ENCODE measurements at regions not wholly inside any gene's neighbourhood (a gene's known extent, or its start where the extent isn't known, plus 50 kb on each side); places are given as distances from the start of the nearest gene placed in this dataset.

GRCh38 chrX:122788216-122788615, 395.9 kb upstream of the GRIA3 start:
- no peaks in the 10 kb centered on the region for H3K79me2 ChIP-seq (ENCODE audit: insufficient read depth, low read length)
- H2AFZ ChIP-seq (ENCODE audit: low read length) = no peak overlapping the region
- H3K4me2 ChIP-seq (ENCODE audit: insufficient read depth, low read length) = no peak overlapping the region
- TF ChIP-seq, protein P1, sequence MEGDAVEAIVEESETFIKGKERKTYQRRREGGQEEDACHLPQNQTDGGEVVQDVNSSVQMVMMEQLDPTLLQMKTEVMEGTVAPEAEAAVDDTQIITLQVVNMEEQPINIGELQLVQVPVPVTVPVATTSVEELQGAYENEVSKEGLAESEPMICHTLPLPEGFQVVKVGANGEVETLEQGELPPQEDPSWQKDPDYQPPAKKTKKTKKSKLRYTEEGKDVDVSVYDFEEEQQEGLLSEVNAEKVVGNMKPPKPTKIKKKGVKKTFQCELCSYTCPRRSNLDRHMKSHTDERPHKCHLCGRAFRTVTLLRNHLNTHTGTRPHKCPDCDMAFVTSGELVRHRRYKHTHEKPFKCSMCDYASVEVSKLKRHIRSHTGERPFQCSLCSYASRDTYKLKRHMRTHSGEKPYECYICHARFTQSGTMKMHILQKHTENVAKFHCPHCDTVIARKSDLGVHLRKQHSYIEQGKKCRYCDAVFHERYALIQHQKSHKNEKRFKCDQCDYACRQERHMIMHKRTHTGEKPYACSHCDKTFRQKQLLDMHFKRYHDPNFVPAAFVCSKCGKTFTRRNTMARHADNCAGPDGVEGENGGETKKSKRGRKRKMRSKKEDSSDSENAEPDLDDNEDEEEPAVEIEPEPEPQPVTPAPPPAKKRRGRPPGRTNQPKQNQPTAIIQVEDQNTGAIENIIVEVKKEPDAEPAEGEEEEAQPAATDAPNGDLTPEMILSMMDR (IDR thresholded peaks at IDR 0.05; ENCODE audit: extremely low read depth, low read depth, low read length) = no peak
- H3K27me3 ChIP-seq (ENCODE audit: insufficient read depth, low read length) = no peaks in the 10 kb centered on the region
- no peaks in the 10 kb centered on the region for H3K36me3 ChIP-seq (ENCODE audit: insufficient read depth, low read length)
- no peak for DNase-seq (ENCODE audit: insufficient read length, low spot score, missing footprints)
- H3K4me3 ChIP-seq (ENCODE audit: insufficient read depth, low read length) = no peak overlapping the region
- no peaks in the 10 kb centered on the region for H3K9me3 ChIP-seq (ENCODE audit: low read depth, low read length)
- H4K20me1 ChIP-seq (ENCODE audit: insufficient read depth, low read length) = no peaks in the 10 kb centered on the region
- H3K27ac ChIP-seq (ENCODE audit: low read depth, low read length) = no peak overlapping the region
- no peaks in the 10 kb centered on the region for H3K4me1 ChIP-seq (ENCODE audit: insufficient read depth, low read length)

GRCh38 chrX:122790376-122791095, 393.5 kb upstream of the GRIA3 start:
- Histone ChIP-seq H3K4me2 (ENCODE audit: insufficient read depth, low read length) (no peak overlapping the region), H3K36me3 (ENCODE audit: insufficient read depth, low read length) (no peaks in the 10 kb centered on the region), H3K4me1 (ENCODE audit: insufficient read depth, low read length) (no peaks in the 10 kb centered on the region), H3K27ac (ENCODE audit: low read depth, low read length) (no peak overlapping the region), H3K4me3 (ENCODE audit: insufficient read depth, low read length) (no peak overlapping the region), H3K9me3 (ENCODE audit: low read depth, low read length) (no peaks in the 10 kb centered on the region), H2AFZ (ENCODE audit: low read length) (no peak overlapping the region), H3K27me3 (ENCODE audit: insufficient read depth, low read length) (no peaks in the 10 kb centered on the region), H4K20me1 (ENCODE audit: insufficient read depth, low read length) (no peaks in the 10 kb centered on the region), H3K79me2 (ENCODE audit: insufficient read depth, low read length) (no peaks in the 10 kb centered on the region)
- TF ChIP-seq, protein P1 (IDR thresholded peaks at IDR 0.05; ENCODE audit: extremely low read depth, low read depth, low read length) = no peak
- no peak for DNase-seq (ENCODE audit: insufficient read length, low spot score, missing footprints)

- Histone ChIP-seq H4K20me1 (ENCODE audit: insufficient read depth, low read length) (no peaks in the 10 kb centered on the region), H3K27me3 (ENCODE audit: insufficient read depth, low read length) (no peaks in the 10 kb centered on the region), H3K79me2 (ENCODE audit: insufficient read depth, low read length) (no peaks in the 10 kb centered on the region), H3K36me3 (ENCODE audit: insufficient read depth, low read length) (no peaks in the 10 kb centered on the region), H3K4me3 (ENCODE audit: insufficient read depth, low read length) (no peak overlapping the region), H3K4me2 (ENCODE audit: insufficient read depth, low read length) (no peak overlapping the region), H3K4me1 (ENCODE audit: insufficient read depth, low read length) (no peaks in the 10 kb centered on the region), H3K9me3 (ENCODE audit: low read depth, low read length) (no peaks in the 10 kb centered on the region), H2AFZ (ENCODE audit: low read length) (no peak overlapping the region), H3K27ac (ENCODE audit: low read depth, low read length) (no peak overlapping the region)
- DNase-seq (ENCODE audit: insufficient read length, low spot score, missing footprints) = no peak
- TF ChIP-seq, protein P1 (IDR thresholded peaks at IDR 0.05; ENCODE audit: extremely low read depth, low read depth, low read length) = no peak
Observed at GRCh38 chrX:122813876-122814275, 370.2 kb upstream of the GRIA3 start.

DNA sequence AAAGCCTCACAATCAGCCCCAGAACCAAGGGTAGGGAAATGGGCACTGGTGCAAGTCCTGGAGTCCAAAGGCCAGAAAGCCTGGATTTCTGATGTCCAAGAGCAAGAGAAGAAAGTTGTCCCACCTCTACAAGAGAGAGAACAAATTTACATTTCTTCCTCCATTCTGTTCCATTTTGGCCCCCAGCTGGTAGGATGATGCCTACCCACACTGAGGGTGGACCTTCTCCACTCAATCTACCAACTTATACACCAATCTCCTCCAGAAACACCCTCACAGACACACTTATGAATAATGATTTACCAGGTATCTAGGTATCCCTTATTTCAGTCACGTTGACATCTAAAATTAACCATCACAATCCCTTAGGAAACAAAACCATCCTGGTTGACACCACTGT, 367.8 kb upstream of the GRIA3 start:
- no peaks in the 10 kb centered on the region for H3K36me3 ChIP-seq (ENCODE audit: insufficient read depth, low read length)
- H4K20me1 ChIP-seq (ENCODE audit: insufficient read depth, low read length) = no peaks in the 10 kb centered on the region
- no peak overlapping the region for H3K27ac ChIP-seq (ENCODE audit: low read depth, low read length)
- H3K4me2 ChIP-seq (ENCODE audit: insufficient read depth, low read length) = no peak overlapping the region
- no peak overlapping the region for H3K4me3 ChIP-seq (ENCODE audit: insufficient read depth, low read length)
- no peak overlapping the region for H2AFZ ChIP-seq (ENCODE audit: low read length)
- H3K9me3 ChIP-seq (ENCODE audit: low read depth, low read length) = no peaks in the 10 kb centered on the region
- H3K79me2 ChIP-seq (ENCODE audit: insufficient read depth, low read length) = no peaks in the 10 kb centered on the region
- TF ChIP-seq, protein P1 (IDR thresholded peaks at IDR 0.05; ENCODE audit: extremely low read depth, low read depth, low read length) = no peak
- no peaks in the 10 kb centered on the region for H3K4me1 ChIP-seq (ENCODE audit: insufficient read depth, low read length)
- no peak for DNase-seq (ENCODE audit: insufficient read length, low spot score, missing footprints)
- no peaks in the 10 kb centered on the region for H3K27me3 ChIP-seq (ENCODE audit: insufficient read depth, low read length)

All from osteoblast (primary cell).